ENCODE measurements at regions not wholly inside any gene's neighbourhood (a gene's known extent, or its start where the extent isn't known, plus 50 kb on each side); places are given as distances from the start of the nearest gene placed in this dataset.

DNA sequence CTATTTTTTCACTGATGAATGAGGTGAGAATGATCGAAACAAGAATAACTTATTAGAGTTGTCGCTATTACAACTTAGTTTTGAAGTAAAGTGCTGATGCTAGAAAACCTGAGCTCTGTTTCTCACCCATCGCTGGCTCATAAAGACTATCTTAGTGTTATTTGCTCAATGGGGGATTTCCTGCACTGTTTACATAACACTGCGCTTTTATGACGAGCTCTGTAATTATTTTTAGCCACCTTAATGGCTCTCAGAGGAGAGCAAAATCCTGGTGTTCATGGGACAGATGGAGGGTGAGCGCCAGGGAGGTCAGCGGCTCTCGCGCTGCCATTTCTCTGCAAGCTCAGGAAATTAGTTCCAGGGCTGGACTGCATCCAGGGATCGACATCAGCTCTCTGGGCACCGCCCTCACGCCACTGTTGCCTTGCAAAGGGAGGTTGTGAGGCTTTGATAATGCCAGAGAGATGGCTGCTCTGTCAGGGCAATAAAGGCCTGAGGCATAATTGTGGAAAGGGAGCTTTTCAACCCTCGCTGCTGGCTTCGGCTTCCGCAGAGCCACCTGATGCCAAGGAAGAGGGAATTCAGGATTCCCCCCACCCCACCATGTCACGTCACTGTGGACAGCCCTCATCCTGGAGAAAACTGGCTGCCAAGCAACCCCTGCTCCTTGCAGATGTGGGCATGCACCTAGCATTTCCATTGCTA lies 72.0 kb downstream of the DACT2 start:
- TF ChIP-seq CTCF (IDR thresholded peaks at IDR 0.05) = no peak
- DNase-seq = no peak
- H3K4me3 ChIP-seq = no peak overlapping the region
- no peaks in the 10 kb centered on the region for H3K36me3 ChIP-seq
- intact Hi-C loops (cut with DNase I; ENCODE audit: low total_unique reads) = no loop called here
- H3K9me3 ChIP-seq = no peaks in the 10 kb centered on the region
- no peak overlapping the region for H3K27ac ChIP-seq
- H3K4me1 ChIP-seq = peaks cover 0 to 9% (median 3%) of the 10 kb centered on the region in 4 donors
- H3K27me3 ChIP-seq = no peaks in the 10 kb centered on the region

DNA sequence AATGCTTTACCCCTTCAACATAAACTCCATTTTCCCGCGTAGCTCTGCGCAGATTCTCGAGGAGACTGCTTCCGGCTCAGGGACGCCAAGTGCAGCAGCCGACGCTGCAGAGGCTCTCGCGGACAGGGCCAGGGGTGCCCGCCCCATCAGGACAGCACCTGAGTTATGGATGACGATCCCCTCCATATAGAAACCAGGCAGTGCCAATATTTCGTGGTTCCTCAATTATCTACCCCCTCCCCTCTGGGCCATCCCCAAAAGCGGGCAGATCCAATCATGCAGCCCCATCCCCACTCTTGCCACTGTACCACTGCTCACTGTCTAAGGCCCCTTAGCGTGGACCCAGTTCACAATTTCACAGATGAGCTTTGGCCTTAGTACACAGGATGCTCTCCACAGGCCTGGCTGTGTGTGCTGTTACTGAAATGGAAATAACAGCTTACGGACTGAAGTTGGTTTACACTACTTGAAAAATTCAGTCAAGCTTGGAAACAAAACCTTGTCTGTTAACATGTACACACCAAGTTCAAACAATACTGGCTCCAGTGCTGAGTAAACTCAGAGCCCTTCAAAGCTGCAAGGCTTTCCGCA lies 74.5 kb downstream of the DACT2 start:
- no peak for TF ChIP-seq CTCF (IDR thresholded peaks at IDR 0.05)
- intact Hi-C loops (cut with DNase I; ENCODE audit: low total_unique reads) = no loop called here
- no peaks in the 10 kb centered on the region for H3K9me3 ChIP-seq

DNA sequence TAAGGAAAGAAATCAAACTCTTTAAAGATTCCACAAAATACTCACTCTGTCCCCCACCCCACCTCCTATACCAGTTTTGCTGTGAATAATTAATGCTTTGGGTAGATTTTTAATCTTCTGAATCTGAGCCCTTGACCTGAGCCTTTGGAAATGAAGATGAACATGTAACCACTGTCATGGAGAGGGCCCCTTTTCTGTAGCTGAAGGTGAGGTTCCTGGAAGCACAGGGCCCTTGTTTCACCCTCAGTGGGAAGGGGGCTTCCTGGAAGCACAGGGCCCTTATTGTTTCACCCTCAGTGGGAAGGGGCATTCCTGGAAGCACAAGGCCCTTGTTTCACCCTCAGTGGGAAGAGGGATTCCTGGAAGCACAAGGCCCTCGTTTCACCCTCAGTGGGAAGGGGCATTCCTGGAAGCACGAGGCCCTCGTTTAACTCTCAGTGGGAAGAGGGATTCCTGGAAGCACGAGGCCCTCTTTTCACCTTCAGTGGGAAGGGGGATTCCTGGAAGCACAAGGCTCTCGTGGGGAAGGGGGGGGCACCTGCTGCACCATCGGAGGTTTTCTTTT lies 75.7 kb downstream of the DACT2 start:
- Histone ChIP-seq H3K9me3 (no peaks in the 10 kb centered on the region), H3K4me3 (no peak overlapping the region), H3K4me1 (peaks cover 0 to 9% (median 3%) of the 10 kb centered on the region in 4 donors), H3K27me3 (no peaks in the 10 kb centered on the region), H3K27ac (no peak overlapping the region), H3K36me3 (no peaks in the 10 kb centered on the region)
- intact Hi-C loops (cut with DNase I; ENCODE audit: low total_unique reads) = no loop called here
- DNase-seq = no peak
- TF ChIP-seq CTCF (IDR thresholded peaks at IDR 0.05) = no peak

More for the DNA sequence above, 74.5 kb downstream of the DACT2 start:
- Histone ChIP-seq H3K27ac (no peak overlapping the region), H3K27me3 (no peaks in the 10 kb centered on the region), H3K36me3 (no peaks in the 10 kb centered on the region), H3K4me3 (no peak overlapping the region), H3K4me1 (peaks cover 0 to 9% (median 3%) of the 10 kb centered on the region in 4 donors)
- no peak for DNase-seq

DNA sequence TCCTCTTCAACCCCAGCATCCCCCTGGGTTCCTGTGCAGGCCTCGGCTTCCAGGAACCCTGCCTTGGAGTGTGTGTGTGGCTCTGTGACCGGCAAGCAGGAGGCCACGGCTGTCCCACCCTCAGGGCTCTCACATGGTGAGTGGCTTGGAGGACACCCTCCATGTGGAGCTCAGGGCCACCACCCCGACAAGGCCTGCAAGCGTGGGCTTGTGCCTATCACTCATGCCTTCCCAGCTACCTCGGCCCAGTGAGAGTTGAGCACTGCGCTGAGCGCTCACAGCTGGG lies 76.7 kb downstream of the DACT2 start:
- no peaks in the 10 kb centered on the region for H3K36me3 ChIP-seq
- H3K27ac ChIP-seq = no peak overlapping the region
- H3K27me3 ChIP-seq = no peaks in the 10 kb centered on the region
- peaks cover 0 to 8% (median 3%) of the 10 kb centered on the region in 4 donors for H3K4me1 ChIP-seq
- H3K9me3 ChIP-seq = no peaks in the 10 kb centered on the region
- no peak overlapping the region for H3K4me3 ChIP-seq
- no peak for DNase-seq
- TF ChIP-seq CTCF (IDR thresholded peaks at IDR 0.05) = no peak
- intact Hi-C loops (cut with DNase I; ENCODE audit: low total_unique reads) = no loop called here

DNA sequence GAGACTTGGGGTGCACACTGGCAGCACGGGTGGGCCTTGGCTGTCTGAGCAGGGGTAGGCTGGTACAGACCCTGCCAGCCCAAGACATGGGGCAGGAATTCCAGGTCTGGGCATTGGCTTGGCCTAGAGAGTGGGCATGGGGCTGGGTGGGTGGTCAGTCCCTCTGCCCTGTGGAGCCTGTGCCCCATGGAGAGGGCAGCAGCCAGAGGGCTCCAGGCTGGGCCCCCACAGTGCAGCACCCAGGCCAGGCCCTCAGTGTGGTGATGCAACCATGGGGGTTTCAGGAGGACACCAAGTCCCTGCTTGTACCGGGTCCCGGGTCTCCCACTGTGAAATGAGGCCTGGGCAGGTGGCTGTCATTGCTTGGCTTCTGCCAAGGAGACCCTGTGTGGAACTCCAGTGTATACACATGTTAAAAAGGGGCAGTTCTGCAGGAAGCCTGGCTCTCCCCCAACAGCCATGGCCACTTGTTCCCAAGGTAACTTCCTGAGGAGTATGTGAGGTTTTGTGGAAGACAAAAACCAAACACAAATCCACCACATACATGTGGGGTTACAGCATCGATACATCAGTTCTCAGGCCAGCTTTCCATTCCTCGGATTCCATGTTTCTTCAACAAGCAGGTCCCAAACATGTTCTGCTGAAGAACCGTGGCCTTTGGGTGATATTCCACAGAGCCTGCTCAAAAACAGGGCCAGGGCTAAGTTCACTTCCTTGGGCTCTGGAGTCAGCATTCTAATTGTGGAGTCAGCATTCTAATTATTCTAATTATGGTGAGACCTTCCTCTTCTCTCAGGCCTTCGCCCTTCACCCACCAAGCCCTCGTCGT lies 77.3 kb downstream of the DACT2 start:
- no peaks in the 10 kb centered on the region for H3K36me3 ChIP-seq
- intact Hi-C loops (cut with DNase I; ENCODE audit: low total_unique reads) = no loop called here
- no peak overlapping the region for H3K27ac ChIP-seq
- no peaks in the 10 kb centered on the region for H3K27me3 ChIP-seq
- TF ChIP-seq CTCF (IDR thresholded peaks at IDR 0.05) = no peak
- peaks cover 0 to 2% (median under 1%) of the 10 kb centered on the region in 4 donors for H3K4me1 ChIP-seq
- DNase-seq = no peak
- no peaks in the 10 kb centered on the region for H3K9me3 ChIP-seq
- no peak overlapping the region for H3K4me3 ChIP-seq
